H9 (cell line): ENCODE measurements at regions not wholly inside any gene's neighbourhood (a gene's known extent, or its start where the extent isn't known, plus 50 kb on each side); places are given as distances from the start of the nearest gene placed in this dataset.

Source experiments
- DNase-seq: peaks from one replicate; pipeline ENCODE4 v3.0.0-alpha.2; 2017
- H2AFZ ChIP-seq: one replicate; pipeline ENCODE4 v1.6.1; 2013; ENCODE audit warnings: mild to moderate bottlenecking, low read length, control low read depth, moderate library complexity
- H2AK5ac ChIP-seq: 2 replicates; pipeline ENCODE4 v1.6.1; 2013; ENCODE audit warnings: low read length, control low read depth, mixed read lengths; ENCODE audit not compliant: insufficient read length
- H2BK120ac ChIP-seq: one replicate; pipeline ENCODE4 v1.6.1; 2013; ENCODE audit warnings: low read depth, mild to moderate bottlenecking, low read length, control low read depth, inconsistent platforms; ENCODE audit not compliant: poor library complexity, severe bottlenecking
- H2BK12ac ChIP-seq: 2 replicates; pipeline ENCODE4 v1.6.1; 2013; ENCODE audit warnings: low read length, control low read depth, mixed read lengths, low read depth; ENCODE audit not compliant: insufficient read length
- H2BK15ac ChIP-seq: 2 replicates; pipeline ENCODE4 v1.6.1; 2013; ENCODE audit warnings: low read depth, low read length, control low read depth
- H2BK20ac ChIP-seq: one replicate; pipeline ENCODE4 v1.6.1; 2013; ENCODE audit warnings: low read depth, mild to moderate bottlenecking, low read length, control low read depth, inconsistent platforms; ENCODE audit not compliant: poor library complexity, severe bottlenecking
- H2BK5ac ChIP-seq: 2 replicates; pipeline ENCODE4 v1.6.1; 2013; ENCODE audit warnings: low read length, control low read depth, mixed read lengths; ENCODE audit not compliant: insufficient read length
- H3K14ac ChIP-seq: 2 replicates; pipeline ENCODE4 v1.6.1; 2013; ENCODE audit warnings: low read length, control low read depth; ENCODE audit not compliant: insufficient read depth
- H3K18ac ChIP-seq: 2 replicates; pipeline ENCODE4 v1.6.1; 2013; ENCODE audit warnings: low read depth, mild to moderate bottlenecking, mixed read lengths, low read length, control low read depth; ENCODE audit not compliant: insufficient read length
- H3K23ac ChIP-seq: 2 replicates; pipeline ENCODE4 v1.6.1; 2013; ENCODE audit warnings: low read length, control low read depth, mixed read lengths, low read depth; ENCODE audit not compliant: insufficient read length
- H3K23me2 ChIP-seq: 2 replicates; pipeline ENCODE4 v1.6.1; 2013; ENCODE audit warnings: low read depth, mild to moderate bottlenecking, mixed read lengths, low read length, control low read depth; ENCODE audit not compliant: insufficient read length, poor library complexity, severe bottlenecking
- H3K27ac ChIP-seq: 2 replicates; pipeline ENCODE4 v1.5.1; 2013; ENCODE audit warnings: low read length, control low read depth, mixed read lengths, low read depth; ENCODE audit not compliant: insufficient read length
- H3K27me3 ChIP-seq: 2 replicates; pipeline ENCODE4 v1.6.1; 2013; ENCODE audit warnings: low read length, control low read depth, inconsistent platforms; ENCODE audit not compliant: insufficient read depth
- H3K4ac ChIP-seq: 2 replicates; pipeline ENCODE4 v1.6.1; 2013; ENCODE audit warnings: low read depth, mild to moderate bottlenecking, control low read depth, inconsistent platforms, low read length, moderate library complexity
- H3K4me1 ChIP-seq: 2 replicates; pipeline ENCODE4 v1.6.1; 2013; ENCODE audit warnings: low read length, control low read depth, inconsistent platforms; ENCODE audit not compliant: insufficient read depth
- H3K4me2 ChIP-seq: 2 replicates; pipeline ENCODE4 v1.6.1; 2013; ENCODE audit warnings: low read length, control low read depth, mixed read lengths; ENCODE audit not compliant: insufficient read length, insufficient read depth
- H3K56ac ChIP-seq: 2 replicates; pipeline ENCODE4 v1.6.1; 2013; ENCODE audit warnings: low read depth, mild to moderate bottlenecking, mixed read lengths, low read length, control low read depth; ENCODE audit not compliant: insufficient read length
- H3K79me1 ChIP-seq: 2 replicates; pipeline ENCODE4 v1.6.1; 2013; ENCODE audit warnings: low read depth, mild to moderate bottlenecking, moderate library complexity, low read length, control low read depth, inconsistent platforms; ENCODE audit not compliant: insufficient read depth, poor library complexity, severe bottlenecking
- H3K79me2 ChIP-seq: 2 replicates; pipeline ENCODE4 v1.6.1; 2013; ENCODE audit warnings: low read length, control low read depth, inconsistent platforms; ENCODE audit not compliant: insufficient read depth
- H3K9ac ChIP-seq: 2 replicates; pipeline ENCODE4 v1.6.1; 2013; ENCODE audit warnings: low read length, control low read depth, mixed read lengths; ENCODE audit not compliant: insufficient read length; ENCODE audit errors: extremely low read depth
- H3K9me3 ChIP-seq: one replicate; pipeline ENCODE4 v1.6.1; 2013; ENCODE audit warnings: low read depth, low read length, inconsistent platforms; ENCODE audit not compliant: control insufficient read depth
- H3T11ph ChIP-seq: one replicate; pipeline ENCODE4 v1.6.1; 2013; ENCODE audit warnings: mild to moderate bottlenecking, low read length, control low read depth, inconsistent platforms
- H4K20me1 ChIP-seq: one replicate; pipeline ENCODE4 v1.6.1; 2013; ENCODE audit not compliant: control insufficient read depth, insufficient read length, insufficient read depth
- H4K5ac ChIP-seq: 2 replicates; pipeline ENCODE4 v1.6.1; 2013; ENCODE audit warnings: low read depth, mild to moderate bottlenecking, mixed read lengths, low read length, control low read depth; ENCODE audit not compliant: insufficient read length
- H4K8ac ChIP-seq: replicated peaks from 2 replicates; pipeline ENCODE4 v1.6.1; 2013; ENCODE audit warnings: low read length, control low read depth, mixed read lengths, low read depth; ENCODE audit not compliant: insufficient read length
- H4K91ac ChIP-seq: 2 replicates; pipeline ENCODE4 v1.6.1; 2013; ENCODE audit warnings: low read depth, mild to moderate bottlenecking, moderate library complexity, mixed read lengths, low read length, control low read depth; ENCODE audit not compliant: insufficient read length
- H3K27ac Mint-ChIP-seq, 3 experiments: 2 replicates in 2 of 3; 3 replicates in 1 of 3; pipeline ENCODE4 v1.8.0; 2020 to 2021; ENCODE audit warnings: mixed read lengths in 3 of 3, mild to moderate bottlenecking in 1 of 3, moderate library complexity in 1 of 3
- H3K27me3 Mint-ChIP-seq: 2 replicates; pipeline ENCODE4 v1.8.0; 2021; ENCODE audit warnings: low read depth, mild to moderate bottlenecking, moderate library complexity, mixed read lengths
- H3K36me3 Mint-ChIP-seq, 3 experiments: 2 replicates in 2 of 3; 3 replicates in 1 of 3; pipeline ENCODE4 v1.8.0; 2020 to 2021; ENCODE audit warnings: low read depth in 3 of 3, mixed read lengths in 3 of 3; ENCODE audit not compliant: insufficient read depth in 1 of 3
- H3K4me1 Mint-ChIP-seq, 2 experiments: 2 replicates each; pipeline ENCODE4 v1.8.0; 2020; ENCODE audit warnings: mixed read lengths in 2 of 2
- H3K4me3 Mint-ChIP-seq, 2 experiments: 2 replicates in 1 of 2; 3 replicates in 1 of 2; pipeline ENCODE4 v1.8.0; 2020 to 2021; ENCODE audit warnings: mild to moderate bottlenecking in 2 of 2, mixed read lengths in 2 of 2, moderate library complexity in 1 of 2
- H3K9me3 Mint-ChIP-seq, 2 experiments: 2 replicates in 1 of 2; 3 replicates in 1 of 2; pipeline ENCODE4 v1.8.0; 2020; ENCODE audit warnings: mild to moderate bottlenecking in 2 of 2, mixed read lengths in 2 of 2, moderate library complexity in 1 of 2
- WGBS: extraction: QIAGEN DNeasy Blood & Tissue Kit; methylation state at CpG from one replicate; pipeline ENCODE4 v1.1.7; 2013; ENCODE audit warnings: missing lambda C conversion rate, low lambda C conversion rate, mixed read lengths; ENCODE audit not compliant: insufficient read length; ENCODE audit errors: extremely low coverage; 5-methylcytosine and 5-hydroxymethylcytosine counted together
- TF ChIP-seq, protein P1 (sequence below): fragments of 200-600 bp; sonication (generic); conservative IDR thresholded peaks from 3 replicates; pipeline ENCODE4 v1.8.0; 2021; ENCODE audit warnings: antibody characterized with exemption, mild to moderate bottlenecking

GRCh38 chr11:112470355-112470754 lies 209.7 kb upstream of the PLET1 start:
- H2BK20ac ChIP-seq: no peak overlapping the region
- H2BK5ac ChIP-seq: no peak overlapping the region
- no peak overlapping the region for H2BK12ac ChIP-seq
- H3K14ac ChIP-seq: no peak overlapping the region
- H3K27me3 ChIP-seq: no peaks in the 10 kb centered on the region
- no peaks in the 10 kb centered on the region for H3K79me1 ChIP-seq
- Mint-ChIP-seq H3K36me3 (no peaks in the 10 kb centered on the region), H3K9me3 (no peaks in the 10 kb centered on the region), H3K27ac (no peak overlapping the region), H3K4me1 (peaks cover 2 to 5% of the 10 kb centered on the region in 2 experiments; a peak in 1 of 4 replicates), H3K4me3 (no peak overlapping the region), H3K27me3 (peaks cover 2% of the 10 kb centered on the region)
- H2BK120ac ChIP-seq: no peak overlapping the region
- H3K56ac ChIP-seq: no peak overlapping the region
- H4K91ac ChIP-seq: no peak overlapping the region
- no peak overlapping the region for H3K4ac ChIP-seq
- no peak overlapping the region for H2AFZ ChIP-seq
- no CpG with 5 or more reads among the region's 4 CpGs for WGBS
- H2BK15ac ChIP-seq: no peak overlapping the region
- no peaks in the 10 kb centered on the region for H3K9me3 ChIP-seq
- H2AK5ac ChIP-seq: no peak overlapping the region
- no peak overlapping the region for H3K18ac ChIP-seq
- no peak for DNase-seq
- H4K5ac ChIP-seq: no peak overlapping the region
- H3K27ac ChIP-seq: no peak overlapping the region
- H3T11ph ChIP-seq: no peak overlapping the region
- H3K79me2 ChIP-seq: no peaks in the 10 kb centered on the region
- TF ChIP-seq, protein P1, sequence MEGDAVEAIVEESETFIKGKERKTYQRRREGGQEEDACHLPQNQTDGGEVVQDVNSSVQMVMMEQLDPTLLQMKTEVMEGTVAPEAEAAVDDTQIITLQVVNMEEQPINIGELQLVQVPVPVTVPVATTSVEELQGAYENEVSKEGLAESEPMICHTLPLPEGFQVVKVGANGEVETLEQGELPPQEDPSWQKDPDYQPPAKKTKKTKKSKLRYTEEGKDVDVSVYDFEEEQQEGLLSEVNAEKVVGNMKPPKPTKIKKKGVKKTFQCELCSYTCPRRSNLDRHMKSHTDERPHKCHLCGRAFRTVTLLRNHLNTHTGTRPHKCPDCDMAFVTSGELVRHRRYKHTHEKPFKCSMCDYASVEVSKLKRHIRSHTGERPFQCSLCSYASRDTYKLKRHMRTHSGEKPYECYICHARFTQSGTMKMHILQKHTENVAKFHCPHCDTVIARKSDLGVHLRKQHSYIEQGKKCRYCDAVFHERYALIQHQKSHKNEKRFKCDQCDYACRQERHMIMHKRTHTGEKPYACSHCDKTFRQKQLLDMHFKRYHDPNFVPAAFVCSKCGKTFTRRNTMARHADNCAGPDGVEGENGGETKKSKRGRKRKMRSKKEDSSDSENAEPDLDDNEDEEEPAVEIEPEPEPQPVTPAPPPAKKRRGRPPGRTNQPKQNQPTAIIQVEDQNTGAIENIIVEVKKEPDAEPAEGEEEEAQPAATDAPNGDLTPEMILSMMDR: no peak
- no peaks in the 10 kb centered on the region for H4K20me1 ChIP-seq
- no peaks in the 10 kb centered on the region for H3K23me2 ChIP-seq
- no peak overlapping the region for H3K23ac ChIP-seq
- H3K4me1 ChIP-seq: no peaks in the 10 kb centered on the region
- no peak overlapping the region for H3K9ac ChIP-seq
- no peak overlapping the region for H3K4me2 ChIP-seq
- no peak overlapping the region for H4K8ac ChIP-seq
